HG02870 (cell line): ENCODE measurements at regions not wholly inside any gene's neighbourhood (a gene's known extent, or its start where the extent isn't known, plus 50 kb on each side); places are given as distances from the start of the nearest gene placed in this dataset.
A peak's percentile ranks its signal among the peaks of the same experiment; 100 is the strongest.
"Not testable (repeated sequence)": the region's sequence is repeated elsewhere in the genome, so short reads cannot be mapped to it uniquely, and the experiment has no call there.

Experiments
- ATAC-seq: cut with Tn5 transposase; IDR thresholded peaks from one replicate; pipeline ENCODE4 v1.9.1; 2021; ENCODE audit warnings: mild to moderate bottlenecking, moderate library complexity; ENCODE audit not compliant: unreplicated experiment

DNA sequence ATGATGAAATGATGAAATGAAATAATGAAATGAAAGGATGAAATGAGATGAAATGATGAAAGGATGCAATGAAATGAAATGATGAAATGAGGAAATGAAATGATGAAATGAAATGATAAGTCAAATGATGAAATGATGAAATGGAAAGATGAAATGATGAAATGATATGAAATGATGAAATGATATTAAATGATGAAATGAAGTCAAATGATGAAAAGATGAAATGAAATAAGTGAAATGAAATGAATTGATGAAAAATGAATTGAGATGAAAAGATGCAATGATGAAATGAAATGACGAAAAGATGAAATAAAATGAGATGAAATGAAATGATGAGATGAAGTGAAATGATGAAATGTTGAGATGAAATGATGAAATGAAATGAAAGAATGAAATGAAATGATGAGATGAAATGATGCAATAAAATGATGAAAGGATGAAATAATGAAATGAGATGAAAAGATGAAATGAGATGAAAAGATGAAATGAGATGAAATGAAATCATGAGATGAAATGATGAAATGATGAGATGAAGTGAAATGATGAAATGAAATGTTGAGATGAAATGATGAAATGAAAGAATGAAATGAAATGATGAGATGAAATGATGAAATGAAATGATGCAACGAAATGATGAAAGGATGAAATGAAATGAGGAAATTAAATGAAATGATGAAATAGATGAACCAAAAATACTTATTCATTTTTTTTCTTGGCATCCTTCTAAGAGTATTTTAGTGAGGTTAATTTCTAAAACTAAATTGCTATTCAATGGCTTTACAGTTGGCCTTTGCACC, 139.8 kb upstream of the ERV3-1 start:
- ATAC-seq, result not testable (repeated sequence)

DNA sequence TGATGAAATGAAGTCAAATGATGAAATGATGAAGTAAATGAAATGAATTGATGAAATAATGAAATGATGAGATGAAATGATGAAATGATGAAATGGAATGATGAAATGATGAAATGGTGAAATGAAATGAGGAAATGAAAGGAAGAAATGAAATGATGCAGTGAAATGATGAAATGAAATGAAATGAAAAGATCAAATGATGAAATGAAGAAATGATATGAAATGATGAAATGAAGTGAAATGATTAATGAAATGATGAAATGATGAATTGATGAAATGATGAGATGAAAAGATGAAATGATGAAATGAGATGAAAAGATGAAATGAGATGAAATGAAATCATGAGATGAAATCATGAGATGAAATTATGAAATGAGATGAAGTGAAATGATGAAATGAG, 139.2 kb upstream of the ERV3-1 start:
- ATAC-seq, result not testable (repeated sequence)

DNA sequence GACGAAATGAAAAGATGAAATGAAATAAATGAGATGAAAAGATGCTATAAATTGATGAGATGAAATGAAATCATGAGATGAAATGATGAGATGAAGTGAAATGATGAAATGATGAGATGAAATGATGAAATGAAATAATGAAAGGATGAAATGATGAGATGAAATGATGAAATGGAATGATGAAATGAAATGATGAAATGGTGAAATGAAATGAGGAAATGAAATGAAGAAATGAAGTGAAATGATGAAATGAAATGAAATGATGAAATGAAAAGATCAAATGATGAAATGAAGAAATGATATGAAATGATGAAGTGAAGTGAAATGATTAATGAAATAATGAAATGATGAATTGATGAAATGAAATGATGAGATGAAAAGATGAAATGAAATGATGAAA, 138.5 kb upstream of the ERV3-1 start:
- not testable (repeated sequence) for ATAC-seq

DNA sequence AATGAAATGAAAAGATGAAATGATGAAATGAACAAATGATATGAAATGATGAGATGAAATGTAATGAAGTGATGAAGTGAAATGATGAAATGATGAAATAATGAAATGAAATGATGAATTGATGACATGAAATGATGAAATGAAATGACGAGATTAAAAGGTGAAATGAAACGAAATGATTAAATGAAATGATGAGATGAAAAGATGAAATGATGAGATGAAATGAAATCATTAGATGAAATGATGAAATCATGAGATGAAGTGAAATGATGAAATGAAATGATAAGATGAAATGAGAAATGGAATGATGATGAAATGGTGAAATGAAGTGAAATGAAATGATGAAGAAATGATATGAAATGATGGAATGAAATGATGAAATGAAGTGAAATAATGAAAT, 138.1 kb upstream of the ERV3-1 start:
- not testable (repeated sequence) for ATAC-seq

DNA sequence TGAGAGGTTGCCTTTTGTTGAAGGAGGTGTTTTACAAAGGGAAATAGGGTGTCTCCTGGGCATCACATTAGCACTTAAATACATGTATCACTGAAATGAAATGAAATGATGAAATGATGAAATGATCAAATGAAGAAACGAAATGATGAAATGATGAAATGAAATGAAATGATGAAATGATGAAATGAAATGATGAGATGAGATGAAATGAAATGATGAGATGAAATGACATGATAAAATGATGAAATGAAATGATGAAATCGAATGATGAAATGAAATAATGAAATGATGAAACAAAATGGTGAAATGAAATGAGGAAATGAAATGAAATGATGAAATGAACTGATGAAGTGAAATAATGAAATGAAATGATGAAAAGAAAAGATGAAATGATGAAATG, 137.6 kb upstream of the ERV3-1 start:
- not testable (repeated sequence) for ATAC-seq

DNA sequence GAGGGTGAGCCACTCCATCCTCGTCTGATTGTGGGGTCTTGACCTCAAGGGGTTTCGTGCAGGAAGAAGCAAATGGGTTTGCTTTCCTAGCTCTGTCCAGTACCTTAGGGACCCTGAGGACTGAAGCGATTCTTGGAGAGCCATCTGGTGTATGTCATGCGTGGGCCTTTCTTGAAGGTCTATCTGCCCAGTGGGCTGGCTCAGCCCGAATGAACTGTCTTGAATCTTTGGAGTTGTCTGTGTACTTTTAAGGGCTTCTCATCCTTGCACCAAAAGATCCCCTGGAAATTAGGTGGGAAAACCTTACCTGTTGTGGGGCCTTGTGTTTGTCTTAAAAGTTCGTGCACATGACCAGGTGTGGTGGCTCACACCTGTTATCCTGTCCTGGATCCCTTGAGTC, 135.4 kb upstream of the ERV3-1 start:
- not testable (repeated sequence) for ATAC-seq

DNA sequence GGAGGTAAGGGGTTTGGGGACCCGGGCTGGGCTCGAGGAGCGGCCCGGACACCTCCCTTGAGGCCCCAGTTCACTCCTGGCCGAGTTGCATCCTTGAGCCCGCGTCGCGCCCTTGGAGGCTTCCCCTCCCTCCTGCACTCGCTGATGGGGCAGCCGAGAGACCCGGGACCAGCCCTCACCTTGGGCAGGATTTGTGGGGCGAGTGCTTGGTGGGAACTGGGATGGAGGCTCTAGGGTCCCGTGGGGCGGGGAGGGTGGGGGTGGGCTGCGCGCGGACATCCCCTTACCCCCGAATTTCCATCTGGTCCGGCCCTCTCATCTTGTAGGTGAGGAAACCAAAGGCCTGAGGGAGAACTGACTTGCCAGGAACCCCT, 134.9 kb upstream of the ERV3-1 start:
- ATAC-seq, result not testable (repeated sequence)

DNA sequence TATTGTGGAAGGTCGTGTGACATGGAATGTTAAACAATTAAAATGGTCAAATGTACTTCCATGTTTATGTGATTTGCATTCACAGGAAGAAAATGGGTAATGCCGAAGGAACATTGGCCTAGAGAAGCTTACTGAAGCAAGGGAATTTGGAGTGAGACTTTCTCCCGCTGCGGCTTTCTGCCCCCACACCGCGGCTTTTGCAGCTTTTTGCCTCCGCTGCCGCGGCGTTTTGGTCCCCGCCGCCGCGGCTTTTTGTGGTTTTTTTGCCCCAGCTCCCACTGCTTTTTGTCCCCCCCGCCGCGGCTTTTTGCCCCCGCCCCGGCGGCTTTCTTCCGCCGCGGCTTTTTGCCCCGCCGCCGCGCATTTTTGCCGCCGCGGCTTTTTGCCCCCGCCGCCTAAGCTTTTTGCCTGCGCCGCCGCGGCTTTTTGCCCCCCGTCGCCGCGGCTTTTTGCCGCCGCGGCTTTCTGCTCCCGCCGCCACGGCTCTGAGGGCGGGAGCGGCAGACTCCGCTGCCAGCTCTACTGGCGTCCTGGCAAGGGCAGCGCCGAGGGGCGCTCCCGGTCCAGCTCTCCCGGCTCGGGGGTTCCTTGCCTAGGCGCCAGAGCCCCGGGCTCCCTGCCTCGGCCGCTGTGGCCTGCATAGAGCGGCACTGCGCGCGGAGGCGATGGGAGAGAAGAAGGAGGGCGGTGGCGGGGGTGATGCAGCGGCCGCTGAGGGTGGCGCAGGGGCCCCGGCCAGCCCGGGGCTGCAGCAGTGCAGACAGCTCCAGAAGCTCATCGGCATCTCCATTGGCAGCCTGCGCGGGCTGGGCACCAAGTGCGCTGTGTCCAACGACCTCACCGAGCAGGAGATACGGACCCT, 134.3 kb upstream of the ERV3-1 start:
- not testable (repeated sequence) for ATAC-seq

DNA sequence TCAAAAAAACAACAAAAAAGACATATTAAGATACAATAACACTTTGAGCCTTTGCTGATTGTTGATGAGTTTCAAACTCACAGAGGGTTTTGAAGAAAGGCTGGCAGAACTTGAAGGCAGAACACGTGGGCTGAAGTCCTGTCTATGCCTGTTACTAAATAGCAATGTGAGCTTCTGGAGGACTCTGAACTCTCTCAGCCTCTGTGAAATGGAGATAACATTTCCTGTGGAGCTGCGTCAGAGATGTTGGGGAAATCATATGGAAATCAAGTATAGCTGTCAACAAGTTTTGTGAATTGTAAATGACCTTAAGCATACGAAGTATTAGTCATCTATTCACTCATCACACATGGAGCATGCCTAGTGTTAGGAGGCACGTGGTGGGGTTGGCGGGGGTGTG, 130.4 kb upstream of the ERV3-1 start:
- not testable (repeated sequence) for ATAC-seq

DNA sequence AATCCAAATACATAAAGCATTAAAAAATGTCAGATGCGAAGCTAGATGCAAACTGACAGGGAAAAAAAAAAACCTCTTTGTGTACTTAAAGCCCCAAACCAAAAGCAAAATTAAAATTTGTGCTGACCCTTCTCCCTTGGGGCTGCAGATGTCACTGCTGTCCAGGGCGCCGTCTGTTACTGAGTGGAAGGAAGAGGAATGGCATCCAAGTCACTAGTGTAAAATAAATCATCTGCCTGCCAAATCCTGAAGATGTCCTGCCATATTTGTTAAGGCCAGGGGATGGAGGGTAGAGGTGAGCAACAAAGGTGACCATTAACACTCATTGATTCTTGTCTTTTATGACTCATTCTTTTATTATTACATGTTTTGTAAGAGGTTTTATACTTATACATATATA, 126.6 kb upstream of the ERV3-1 start:
- not testable (repeated sequence) for ATAC-seq

DNA sequence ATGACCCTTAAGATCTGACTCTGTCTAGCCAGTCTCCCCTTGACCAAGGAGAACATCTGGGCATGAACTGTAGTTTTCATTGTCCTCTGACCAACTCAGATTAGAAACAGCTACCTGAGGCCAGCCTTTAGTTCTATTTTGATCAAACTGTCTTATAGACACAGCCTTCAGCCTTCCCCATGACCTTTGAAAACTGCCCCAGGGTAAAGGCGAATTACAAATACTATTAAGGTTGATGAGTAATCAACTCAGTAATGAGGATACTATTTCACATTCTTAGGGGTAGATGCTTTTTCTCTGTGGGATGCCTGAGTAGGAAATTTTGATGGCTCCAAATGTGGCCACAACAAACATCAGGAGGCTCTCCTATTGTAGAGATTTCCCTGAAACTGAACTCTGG, 125.8 kb upstream of the ERV3-1 start:
- not testable (repeated sequence) for ATAC-seq

DNA sequence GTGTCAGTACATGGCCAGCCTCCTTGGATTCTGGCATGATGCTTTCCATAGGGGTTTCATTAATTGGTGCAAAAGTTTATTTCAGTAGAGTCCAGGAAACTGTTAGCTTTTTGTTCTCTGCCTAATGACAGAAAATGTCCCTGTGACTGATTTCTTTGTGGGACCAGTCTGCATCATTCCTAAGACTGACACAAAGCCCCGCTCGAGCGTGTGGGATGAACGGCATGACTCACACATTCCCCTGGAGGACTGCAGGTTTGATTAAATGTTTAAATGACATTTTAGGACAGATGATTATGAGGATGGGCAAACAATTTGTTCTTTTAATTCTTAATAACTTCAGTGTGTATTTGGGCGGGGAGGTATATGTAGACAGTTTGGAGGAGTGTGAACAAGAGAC, 120.9 kb upstream of the ERV3-1 start:
- ATAC-seq, result not testable (repeated sequence)

DNA sequence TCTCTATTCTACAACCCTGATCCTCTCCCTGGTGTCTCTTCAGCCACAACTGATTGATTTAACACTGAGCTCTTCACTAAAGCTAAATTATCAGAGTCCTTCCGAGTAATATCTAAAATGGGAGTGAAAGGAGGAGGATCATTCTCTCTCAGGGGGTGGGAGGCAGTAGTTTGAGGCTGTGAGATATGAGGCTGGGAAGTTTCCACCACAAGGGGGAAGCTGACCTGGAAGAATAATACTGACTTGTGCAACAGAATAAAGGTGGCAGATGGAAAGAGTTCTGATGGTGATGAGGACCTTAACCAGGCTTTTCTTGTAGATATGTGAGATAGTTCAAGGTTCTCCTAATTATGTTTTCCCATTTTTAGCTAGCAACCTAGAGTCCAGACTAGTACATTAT, 118.1 kb upstream of the ERV3-1 start:
- ATAC-seq, result not testable (repeated sequence)

DNA sequence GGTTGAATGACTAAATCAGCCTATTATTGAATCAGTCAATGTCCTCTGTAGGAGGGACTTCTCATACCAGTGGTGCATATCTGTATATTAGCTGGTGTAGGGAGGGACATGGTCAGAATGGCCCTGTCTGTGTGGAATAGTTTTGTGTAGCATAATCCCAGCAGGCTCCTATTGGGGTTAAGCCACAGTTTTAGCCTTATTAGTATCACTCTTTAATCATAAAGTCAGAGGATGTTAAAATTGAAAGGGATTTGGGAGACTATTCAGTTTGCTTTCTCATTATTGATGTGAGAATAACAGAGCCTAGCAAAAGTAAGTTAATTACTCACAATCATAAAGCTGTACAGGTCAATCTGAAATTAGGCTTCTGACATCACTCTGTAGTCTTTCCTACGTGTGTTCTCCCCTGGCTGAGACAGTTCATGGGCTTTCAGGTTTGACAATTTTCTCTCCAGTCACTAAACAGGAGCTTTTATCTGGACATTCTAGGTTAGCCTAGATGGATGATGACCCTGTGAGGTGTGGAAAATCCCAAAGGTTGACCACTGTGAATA, 99.2 kb upstream of the ERV3-1 start:
- peak; percentile 53 for ATAC-seq

DNA sequence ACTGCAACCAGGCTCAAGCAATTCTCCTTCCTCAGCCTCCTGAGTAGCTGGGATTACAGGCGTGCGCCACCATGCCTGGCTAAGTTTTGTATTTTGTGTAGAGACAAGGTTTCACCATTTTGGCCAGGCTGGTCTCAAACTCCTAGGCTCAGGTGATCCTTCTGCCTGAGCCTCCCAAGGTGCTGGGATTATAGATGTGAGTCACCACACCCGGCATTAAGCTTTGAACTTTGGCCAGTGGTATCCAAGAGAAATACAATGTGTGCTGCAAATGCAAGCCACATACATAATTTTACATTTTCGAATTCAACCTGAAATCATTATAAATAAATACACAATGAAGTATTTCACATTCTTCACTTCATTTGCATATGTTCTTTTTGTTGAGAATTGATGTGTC, 94.0 kb upstream of the ERV3-1 start:
- not testable (repeated sequence) for ATAC-seq

DNA sequence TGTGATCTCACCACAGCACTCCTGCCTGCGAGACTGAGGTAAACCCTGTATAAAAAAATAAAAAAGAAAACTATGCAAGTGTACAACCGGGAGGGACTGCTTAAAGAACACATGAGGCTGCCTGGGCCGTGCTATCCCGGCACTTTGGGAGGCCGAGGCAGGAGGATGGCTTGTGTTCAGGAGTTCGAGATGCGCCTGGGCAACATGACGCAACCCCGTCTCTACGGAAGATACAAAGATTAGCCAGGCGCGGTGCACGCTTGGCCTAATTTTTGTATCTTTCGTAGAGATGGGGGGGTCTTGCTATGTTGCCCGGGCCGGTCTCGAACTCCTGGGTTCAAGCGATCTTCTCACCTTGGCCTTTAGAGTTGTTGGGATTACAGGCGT, 75.2 kb upstream of the ERV3-1 start:
- ATAC-seq, result not testable (repeated sequence)

DNA sequence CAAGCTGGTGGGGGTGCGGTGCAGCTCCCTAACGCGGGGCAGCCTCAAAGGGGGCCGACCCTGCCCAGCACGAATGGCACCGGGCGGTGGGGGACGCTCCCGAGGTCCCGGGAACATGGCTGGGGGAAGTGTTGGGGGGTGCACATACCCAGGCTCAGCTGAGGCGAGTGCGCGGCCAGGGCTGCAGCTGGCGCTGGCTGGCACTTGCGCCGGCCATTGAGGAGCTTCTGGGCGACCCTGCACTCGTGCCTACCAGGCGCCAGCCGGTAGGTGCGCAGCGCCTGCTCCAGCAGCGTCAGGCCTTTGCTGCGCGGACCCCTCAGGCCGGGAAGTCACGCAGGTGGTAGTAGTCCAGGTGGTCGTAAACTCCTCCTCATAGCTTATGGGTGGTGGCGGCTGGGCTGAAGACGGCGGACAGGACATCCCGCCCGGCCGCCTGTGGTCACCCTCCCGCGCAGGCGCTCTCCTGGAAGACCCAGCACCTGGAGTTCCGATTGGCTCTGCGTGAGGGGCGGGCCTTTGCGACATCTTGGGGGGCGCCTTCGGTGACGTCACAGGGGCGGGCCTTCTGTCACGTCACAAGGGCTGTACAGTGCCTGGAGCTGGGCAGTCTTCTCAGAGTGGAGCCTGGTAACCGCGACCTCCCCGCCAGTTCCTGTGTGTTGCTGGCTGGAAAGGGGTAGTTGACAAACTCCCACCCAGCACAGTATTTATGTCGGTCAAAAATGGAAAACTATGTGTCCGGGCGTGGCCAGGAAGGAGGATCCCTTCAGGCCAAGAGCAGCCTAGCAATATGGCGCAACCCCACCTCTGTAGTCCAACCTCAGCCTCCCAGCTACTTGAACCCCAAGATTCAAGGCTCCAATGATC, 74.5 kb upstream of the ERV3-1 start:
- peak; percentile 100 for ATAC-seq

DNA sequence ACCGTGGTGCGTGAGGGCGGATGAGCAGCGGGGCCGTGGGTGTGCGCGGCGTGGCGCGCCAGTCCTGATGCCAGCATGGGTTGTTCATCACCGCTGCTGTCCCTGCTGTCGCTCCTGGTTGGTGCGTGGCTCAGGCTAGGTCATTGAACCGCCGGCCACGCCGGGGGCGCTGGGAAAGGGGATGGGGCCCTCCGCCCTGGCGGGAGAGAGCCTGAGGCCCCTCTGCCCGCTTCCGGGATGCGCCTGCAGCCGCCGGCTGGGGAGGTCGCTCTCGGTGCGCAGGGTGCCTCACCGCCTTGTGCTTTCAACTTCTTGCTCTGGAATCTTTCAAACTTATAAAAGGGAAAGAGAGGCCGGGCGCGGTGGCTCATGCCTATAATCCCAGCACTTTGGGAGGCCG, 68.5 kb upstream of the ERV3-1 start:
- ATAC-seq, result not testable (repeated sequence)

DNA sequence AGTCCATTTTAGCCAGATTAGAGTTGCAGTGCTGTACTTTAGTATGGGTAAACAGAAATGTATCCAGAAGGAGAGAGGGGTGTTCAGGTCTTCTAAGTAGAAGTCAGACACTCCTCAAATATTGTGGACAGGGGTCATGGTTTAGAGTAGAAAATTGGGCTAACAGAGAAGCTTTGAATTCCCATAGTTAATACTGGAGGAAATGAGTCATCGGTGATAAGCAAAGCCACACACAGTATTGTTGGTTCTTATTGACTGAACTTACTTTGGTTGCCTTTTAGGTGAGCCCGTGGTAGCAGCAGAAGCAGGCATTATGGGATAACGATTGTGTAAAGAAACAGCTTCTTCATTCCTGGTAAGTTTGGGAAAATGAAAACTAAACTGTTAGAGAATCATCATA, 66.7 kb upstream of the ERV3-1 start:
- ATAC-seq, result not testable (repeated sequence)

DNA sequence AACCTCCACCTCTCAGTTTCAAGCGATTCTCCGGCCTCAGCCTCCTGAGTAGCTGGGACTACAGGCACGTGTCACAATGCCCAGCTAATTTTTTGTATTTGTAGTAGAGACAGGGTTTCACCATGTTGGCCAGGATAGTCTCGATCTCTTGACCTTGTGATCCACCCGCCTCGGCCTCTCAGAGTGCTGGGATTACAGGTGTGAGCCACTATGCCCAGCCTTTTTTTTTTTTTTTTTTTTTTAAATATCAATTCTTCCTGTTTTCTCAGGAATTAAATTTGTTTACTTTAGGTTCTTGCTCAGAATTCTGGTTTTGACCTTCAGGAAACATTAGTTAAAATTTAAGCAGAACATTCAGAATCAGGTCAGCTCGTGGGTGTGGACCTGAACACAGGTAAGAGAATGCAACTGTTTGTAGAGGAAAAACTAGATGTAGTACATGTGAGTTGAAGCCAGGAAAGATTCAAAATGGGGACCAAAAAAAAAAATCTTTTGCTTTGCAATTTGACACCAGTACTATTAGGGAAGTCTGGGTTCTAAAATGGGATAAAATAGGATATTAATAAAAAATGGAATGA, 65.5 kb upstream of the ERV3-1 start:
- ATAC-seq, result not testable (repeated sequence)
